ENCODE measurements at regions not wholly inside any gene's neighbourhood (a gene's known extent, or its start where the extent isn't known, plus 50 kb on each side); places are given as distances from the start of the nearest gene placed in this dataset.
"Not testable (repeated sequence)": the region's sequence is repeated elsewhere in the genome, so short reads cannot be mapped to it uniquely, and the experiment has no call there.

- intact Hi-C loops (cut with DNase I) = no loop called here
Observed at GRCh38 chr2:51301381-51301780, 269.4 kb upstream of the NRXN1 start.

GRCh38 chr2:51299370-51299769 is 267.4 kb upstream of the NRXN1 start:
- intact Hi-C loops (cut with DNase I) = no loop called here
- no peak for DNase-seq

More at GRCh38 chr2:51301381-51301780, 269.4 kb upstream of the NRXN1 start:
- no peak for DNase-seq

GRCh38 chr2:51297488-51297887 is 265.6 kb upstream of the NRXN1 start:
- intact Hi-C loops (cut with DNase I) = no loop called here
- no peak for DNase-seq

GRCh38 chr2:51293566-51294200 is 261.8 kb upstream of the NRXN1 start:
- intact Hi-C loops (cut with DNase I) = no loop called here
- no peak for DNase-seq

GRCh38 chr2:51291762-51292551 is 260.0 kb upstream of the NRXN1 start:
- intact Hi-C loops (cut with DNase I) = no loop called here
- DNase-seq = no peak

- intact Hi-C loops (cut with DNase I) = no loop called here
- DNase-seq = no peak
Observed at GRCh38 chr2:51290725-51291124, 258.8 kb upstream of the NRXN1 start.

GRCh38 chr2:51289045-51289444 is 257.1 kb upstream of the NRXN1 start:
- DNase-seq = no peak
- intact Hi-C loops (cut with DNase I) = no loop called here

- intact Hi-C loops (cut with DNase I) = no loop called here
- DNase-seq = no peak
Observed at GRCh38 chr2:51268191-51268590, 236.3 kb upstream of the NRXN1 start.

- DNase-seq = no peak
- intact Hi-C loops (cut with DNase I) = no loop called here
Observed at GRCh38 chr2:51265539-51265938, 233.6 kb upstream of the NRXN1 start.

- intact Hi-C loops (cut with DNase I) = no loop called here
- DNase-seq = no peak
Observed at GRCh38 chr2:51263951-51264350, 232.0 kb upstream of the NRXN1 start.

GRCh38 chr2:51263101-51263500 is 231.2 kb upstream of the NRXN1 start:
- DNase-seq; intact Hi-C loops (cut with DNase I): not testable (repeated sequence)

- no peak for DNase-seq
- intact Hi-C loops (cut with DNase I) = no loop called here
Observed at GRCh38 chr2:51258301-51258700, 226.4 kb upstream of the NRXN1 start.

GRCh38 chr2:51256736-51257135 is 224.8 kb upstream of the NRXN1 start:
- no peak for DNase-seq
- intact Hi-C loops (cut with DNase I) = no loop called here

GRCh38 chr2:51251356-51251755 is 219.4 kb upstream of the NRXN1 start:
- no peak for DNase-seq
- intact Hi-C loops (cut with DNase I) = no loop called here

GRCh38 chr2:51247252-51247805 is 215.4 kb upstream of the NRXN1 start:
- no peak for DNase-seq
- intact Hi-C loops (cut with DNase I) = no loop called here

- intact Hi-C loops (cut with DNase I) = no loop called here
- no peak for DNase-seq
Observed at GRCh38 chr2:51243892-51244535, 212.1 kb upstream of the NRXN1 start.

GRCh38 chr2:51237626-51238271 is 205.8 kb upstream of the NRXN1 start:
- no peak for DNase-seq
- intact Hi-C loops (cut with DNase I) = no loop called here

GRCh38 chr2:51232027-51232426 is 200.1 kb upstream of the NRXN1 start:
- intact Hi-C loops (cut with DNase I) = no loop called here

GRCh38 chr2:51231071-51231470 is 199.1 kb upstream of the NRXN1 start:
- DNase-seq = no peak
- intact Hi-C loops (cut with DNase I) = no loop called here

More at GRCh38 chr2:51232027-51232426, 200.1 kb upstream of the NRXN1 start:
- DNase-seq = no peak

GRCh38 chr2:51225377-51225776 is 193.4 kb upstream of the NRXN1 start:
- no peak for DNase-seq
- intact Hi-C loops (cut with DNase I) = no loop called here
